Caco-2 (cell line): ENCODE measurements at regions not wholly inside any gene's neighbourhood (a gene's known extent, or its start where the extent isn't known, plus 50 kb on each side); places are given as distances from the start of the nearest gene placed in this dataset.

Source experiments
- BruUV-seq: library from RNA; stranded (reverse); fragments of 400-500 nt; replicated peaks from 2 replicates; lab custom pipeline; 2021; lab: Mats Ljungman, UMichigan
- CTCF ChIA-PET: fragments of 300-600 bp; sonication (Branson Sonifier 250); formaldehyde crosslinking; loops from one replicate; lab custom pipeline; 2022; ENCODE audit warnings: antibody characterized with exemption; lab: Charles Lee
- POLR2A ChIA-PET: fragments of 300-600 bp; sonication (Branson Sonifier 250); formaldehyde crosslinking; loops from one replicate; lab custom pipeline; 2022; ENCODE audit warnings: antibody characterized with exemption; lab: Charles Lee
- DNase-seq, 2 experiments: peaks; one replicate each; pipeline versions ENCODE4 v3.0.0 to v3.0.0-alpha.2; 2020 to 2022
- H3K27me3 ChIP-seq: replicated peaks from 2 replicates; pipeline ENCODE4 v1.6.0; 2011; ENCODE audit warnings: low read length; ENCODE audit not compliant: control insufficient read depth, insufficient read depth
- H3K36me3 ChIP-seq: 2 replicates; pipeline ENCODE4 v1.5.1; 2011; ENCODE audit warnings: low read length; ENCODE audit not compliant: control insufficient read depth, insufficient read depth
- H3K4me1 ChIP-seq: fragments of 250-450 bp; sonication (Bioruptor Pico); 2 replicates; pipeline ENCODE4 v1.5.1; 2020; ENCODE audit warnings: mild to moderate bottlenecking
- H3K4me3 ChIP-seq: 2 replicates; pipeline ENCODE4 v1.5.1; 2011; ENCODE audit warnings: low read depth, mild to moderate bottlenecking, control low read depth, low read length
- H3K9me3 ChIP-seq: fragments of 250-450 bp; sonication (Bioruptor Pico); 2 replicates; pipeline ENCODE4 v1.5.1; 2020; ENCODE audit warnings: mild to moderate bottlenecking, moderate library complexity
- H3K27ac Mint-ChIP-seq: one replicate; pipeline ENCODE4 v1.8.0; 2022; ENCODE audit warnings: mixed read lengths; ENCODE audit not compliant: unreplicated experiment
- H3K27me3 Mint-ChIP-seq: one replicate; pipeline ENCODE4 v1.8.0; 2022; ENCODE audit warnings: mixed read lengths; ENCODE audit not compliant: insufficient read depth, unreplicated experiment
- H3K36me3 Mint-ChIP-seq: one replicate; pipeline ENCODE4 v1.8.0; 2022; ENCODE audit warnings: mild to moderate bottlenecking, mixed read lengths; ENCODE audit not compliant: insufficient read depth, unreplicated experiment
- H3K4me1 Mint-ChIP-seq: one replicate; pipeline ENCODE4 v1.8.0; 2022; ENCODE audit warnings: low read depth, mixed read lengths; ENCODE audit not compliant: unreplicated experiment
- H3K4me3 Mint-ChIP-seq: one replicate; pipeline ENCODE4 v1.8.0; 2022; ENCODE audit warnings: mild to moderate bottlenecking, moderate library complexity, mixed read lengths; ENCODE audit not compliant: unreplicated experiment
- H3K9me3 Mint-ChIP-seq: one replicate; pipeline ENCODE4 v1.8.0; 2022; ENCODE audit warnings: mixed read lengths; ENCODE audit not compliant: unreplicated experiment
- CTCF ChIP-seq, 2 experiments: fragments of 200-600 bp in 1 of 2; IDR thresholded peaks; 1 replicate in 1 of 2; 2 replicates in 1 of 2; pipeline versions ENCODE4 v1.5.1 to v1.8.0; 2011 to 2022; ENCODE audit warnings: antibody characterized with exemption in 1 of 2, control low read depth in 1 of 2, inconsistent platforms in 1 of 2, low read depth in 1 of 2, low read length in 1 of 2, mild to moderate bottlenecking in 1 of 2, moderate library complexity in 1 of 2; ENCODE audit not compliant: insufficient read depth in 1 of 2, severe bottlenecking in 1 of 2, unreplicated experiment in 1 of 2
- intact Hi-C: fragments of 100-400 bp; cut with micrococcal nuclease; formaldehyde crosslinking; loops from one replicate; pipeline ENCODE4 v1.10.0; 2022; ENCODE audit not compliant: unreplicated experiment

- peaks cover 24% of the 10 kb centered on the region for H3K9me3 Mint-ChIP-seq
- POLR2A ChIA-PET: no interaction called here
- Histone ChIP-seq H3K36me3 (no peaks in the 10 kb centered on the region), H3K9me3 (no peaks in the 10 kb centered on the region), H3K27me3 (no peaks in the 10 kb centered on the region), H3K4me1 (no peaks in the 10 kb centered on the region; the same call in 1 of the 2 replicates), H3K4me3 (no peak overlapping the region)
- no peak for TF ChIP-seq CTCF (IDR thresholded peaks at IDR 0.05; ENCODE audit: insufficient read depth in 1 of 2, low read depth in 1 of 2, low read length in 1 of 2, severe bottlenecking in 1 of 2, unreplicated experiment in 1 of 2)
- H3K27me3 Mint-ChIP-seq: no peaks in the 10 kb centered on the region
- H3K27ac Mint-ChIP-seq: no peak overlapping the region
- no TSS peak for BruUV-seq
- no peaks in the 10 kb centered on the region for H3K36me3 Mint-ChIP-seq
- peak in 1 of 2 experiments; percentile 35 for DNase-seq
- CTCF ChIA-PET: no interaction called here
- intact Hi-C loops: no loop called here
- peaks cover 14% of the 10 kb centered on the region for H3K4me1 Mint-ChIP-seq
- H3K4me3 Mint-ChIP-seq: no peak overlapping the region
These were observed 165.5 kb downstream of the DKK1 start for GRCh38 chr10:52479567-52479966.

- H3K4me3 Mint-ChIP-seq: no peak overlapping the region
- H3K27me3 ChIP-seq: no peaks in the 10 kb centered on the region
- DNase-seq: no peak
- peaks cover 17% of the 10 kb centered on the region for H3K4me1 Mint-ChIP-seq
- POLR2A ChIA-PET: interaction anchor here (0.6 kb wide), 1 partner anchor 168 kb away, joined by 5 read pairs; the partner anchor contains the start of gene DKK1
- TF ChIP-seq CTCF (IDR thresholded peaks at IDR 0.05; ENCODE audit: insufficient read depth in 1 of 2, low read depth in 1 of 2, low read length in 1 of 2, severe bottlenecking in 1 of 2, unreplicated experiment in 1 of 2): no peak
- H3K4me1 ChIP-seq: peaks cover 7% of the 10 kb centered on the region
- no peaks in the 10 kb centered on the region for H3K36me3 Mint-ChIP-seq
- H3K9me3 ChIP-seq: no peaks in the 10 kb centered on the region
- no TSS peak for BruUV-seq
- H3K9me3 Mint-ChIP-seq: peaks cover 11% of the 10 kb centered on the region
- no peaks in the 10 kb centered on the region for H3K27me3 Mint-ChIP-seq
- intact Hi-C loops: no loop called here
- H3K27ac Mint-ChIP-seq: no peak overlapping the region
- H3K4me3 ChIP-seq: no peak overlapping the region
- H3K36me3 ChIP-seq: no peaks in the 10 kb centered on the region
- CTCF ChIA-PET: no interaction called here
These were observed 168.0 kb downstream of the DKK1 start for GRCh38 chr10:52481986-52482555.

- peaks cover 32% of the 10 kb centered on the region for H3K4me1 Mint-ChIP-seq
- H3K36me3 Mint-ChIP-seq: no peaks in the 10 kb centered on the region
- Histone ChIP-seq H3K9me3 (no peaks in the 10 kb centered on the region), H3K27me3 (no peaks in the 10 kb centered on the region), H3K36me3 (no peaks in the 10 kb centered on the region), H3K4me3 (no peak overlapping the region), H3K4me1 (peaks cover 19% of the 10 kb centered on the region)
- ChIA-PET CTCF (interaction anchor here (1.1 kb wide), 1 partner anchor 170 kb away, joined by 3 read pairs; the partner anchor contains the start of gene DKK1), POLR2A (no interaction called here)
- H3K27ac Mint-ChIP-seq: no peak overlapping the region
- H3K4me3 Mint-ChIP-seq: no peak overlapping the region
- no peak for DNase-seq
- intact Hi-C loops: no loop called here
- H3K27me3 Mint-ChIP-seq: no peaks in the 10 kb centered on the region
- peaks cover 11% of the 10 kb centered on the region for H3K9me3 Mint-ChIP-seq
- BruUV-seq: no TSS peak
- TF ChIP-seq CTCF (IDR thresholded peaks at IDR 0.05; ENCODE audit: insufficient read depth in 1 of 2, low read depth in 1 of 2, low read length in 1 of 2, severe bottlenecking in 1 of 2, unreplicated experiment in 1 of 2): no peak
These were observed 169.5 kb downstream of the DKK1 start for GRCh38 chr10:52483587-52483986.
